Activated T-helper 1 cell treated with anti-CD3 and anti-CD28 coated beads, Interleukin-12 subunit alpha, Interleukin-12 subunit beta, Interleukin-2, Interleukin-4 antibody, amounts not matched to agents 30 ng/mL and 10 ng/mL and 1 ng/mL, durations not matched to agents 14 hours and 24 hours and 36 hours (primary cell): ENCODE measurements at regions not wholly inside any gene's neighbourhood (a gene's known extent, or its start where the extent isn't known, plus 50 kb on each side); places are given as distances from the start of the nearest gene placed in this dataset.

ENCODE experiments used
- DNase-seq: peaks from one replicate; pipeline ENCODE4 v3.0.0; 2021; ENCODE audit warnings: low spot score
- H3K27ac Mint-ChIP-seq: one replicate; pipeline ENCODE4 v1.8.0; 2021; ENCODE audit warnings: mild to moderate bottlenecking, mixed read lengths
- H3K27me3 Mint-ChIP-seq: one replicate; pipeline ENCODE4 v1.8.0; 2022; ENCODE audit warnings: mild to moderate bottlenecking, moderate library complexity, mixed read lengths; ENCODE audit not compliant: insufficient read depth
- H3K36me3 Mint-ChIP-seq: one replicate; pipeline ENCODE4 v1.8.0; 2021; ENCODE audit warnings: low read depth, mixed read lengths
- H3K4me1 Mint-ChIP-seq: one replicate; pipeline ENCODE4 v1.8.0; 2021; ENCODE audit warnings: low read depth, mixed read lengths
- H3K4me3 Mint-ChIP-seq: one replicate; pipeline ENCODE4 v1.8.0; 2021; ENCODE audit warnings: mild to moderate bottlenecking, moderate library complexity, mixed read lengths
- H3K9me3 Mint-ChIP-seq: one replicate; pipeline ENCODE4 v1.8.0; 2021; ENCODE audit warnings: mixed read lengths
- intact Hi-C: fragments of 100-400 bp; cut with micrococcal nuclease; formaldehyde crosslinking; loops from one replicate; pipeline ENCODE4 v1.15.1; 2024

GRCh38 chr1:93815366-93816110, 63.5 kb downstream of the DNTTIP2 start:
- no peaks in the 10 kb centered on the region for H3K27me3 Mint-ChIP-seq
- DNase-seq, result no peak
- peaks cover 15% of the 10 kb centered on the region for H3K4me1 Mint-ChIP-seq
- H3K4me3 Mint-ChIP-seq, result no peak overlapping the region
- no peaks in the 10 kb centered on the region for H3K9me3 Mint-ChIP-seq
- no peak overlapping the region for H3K27ac Mint-ChIP-seq
- no peaks in the 10 kb centered on the region for H3K36me3 Mint-ChIP-seq
- intact Hi-C loops, result loop anchor here (2.0 kb wide), 2 partner anchors 29 to 511 kb away; no protein-coding TSS in a partner anchor

GRCh38 chr1:93814795-93815340, 64.1 kb downstream of the DNTTIP2 start:
- H3K9me3 Mint-ChIP-seq, result no peaks in the 10 kb centered on the region
- intact Hi-C loops, result loop anchor here (1.0 to 2.0 kb wide), 4 partner anchors 30 to 510 kb away; no protein-coding TSS in a partner anchor
- no peaks in the 10 kb centered on the region for H3K36me3 Mint-ChIP-seq
- DNase-seq, result no peak
- peaks cover 15% of the 10 kb centered on the region for H3K4me1 Mint-ChIP-seq
- H3K27me3 Mint-ChIP-seq, result no peaks in the 10 kb centered on the region
- H3K4me3 Mint-ChIP-seq, result no peak overlapping the region
- no peak overlapping the region for H3K27ac Mint-ChIP-seq

- Mint-ChIP-seq H3K36me3 (no peaks in the 10 kb centered on the region), H3K4me1 (peaks cover 15% of the 10 kb centered on the region), H3K4me3 (no peak overlapping the region), H3K27me3 (no peaks in the 10 kb centered on the region), H3K27ac (no peak overlapping the region), H3K9me3 (no peaks in the 10 kb centered on the region)
- intact Hi-C loops, result loop anchor here (1.0 to 2.0 kb wide), 4 partner anchors 31 to 509 kb away; no protein-coding TSS in a partner anchor
- peak; percentile 31 for DNase-seq
Measured at GRCh38 chr1:93814059-93814794, 64.8 kb downstream of the DNTTIP2 start.

GRCh38 chr1:93813076-93813475, 65.9 kb downstream of the DNTTIP2 start:
- Mint-ChIP-seq H3K4me3 (no peak overlapping the region), H3K9me3 (no peaks in the 10 kb centered on the region), H3K4me1 (peaks cover 8% of the 10 kb centered on the region), H3K27ac (no peak overlapping the region), H3K36me3 (no peaks in the 10 kb centered on the region), H3K27me3 (peaks cover 3% of the 10 kb centered on the region)
- intact Hi-C loops, result no loop called here
- DNase-seq, result no peak

- intact Hi-C loops, result no loop called here
- H3K9me3 Mint-ChIP-seq, result no peaks in the 10 kb centered on the region
- H3K4me1 Mint-ChIP-seq, result no peaks in the 10 kb centered on the region
Measured at GRCh38 chr1:93811326-93812065, 67.5 kb downstream of the DNTTIP2 start.

GRCh38 chr1:93810316-93810715, 68.7 kb downstream of the DNTTIP2 start:
- Mint-ChIP-seq H3K4me1 (no peaks in the 10 kb centered on the region), H3K36me3 (no peaks in the 10 kb centered on the region), H3K4me3 (no peak overlapping the region), H3K27me3 (peaks cover 15% of the 10 kb centered on the region), H3K27ac (no peak overlapping the region), H3K9me3 (no peaks in the 10 kb centered on the region)
- no peak for DNase-seq
- intact Hi-C loops, result no loop called here

More at GRCh38 chr1:93811326-93812065, 67.5 kb downstream of the DNTTIP2 start:
- H3K4me3 Mint-ChIP-seq, result no peak overlapping the region
- no peak for DNase-seq
- H3K36me3 Mint-ChIP-seq, result no peaks in the 10 kb centered on the region
- no peak overlapping the region for H3K27ac Mint-ChIP-seq
- peaks cover 7% of the 10 kb centered on the region for H3K27me3 Mint-ChIP-seq

- no peak overlapping the region for H3K4me3 Mint-ChIP-seq
- intact Hi-C loops, result no loop called here
- no peak overlapping the region for H3K27ac Mint-ChIP-seq
- no peak for DNase-seq
- H3K4me1 Mint-ChIP-seq, result no peaks in the 10 kb centered on the region
- H3K9me3 Mint-ChIP-seq, result no peaks in the 10 kb centered on the region
- no peaks in the 10 kb centered on the region for H3K36me3 Mint-ChIP-seq
- peaks cover 15% of the 10 kb centered on the region for H3K27me3 Mint-ChIP-seq
Measured at GRCh38 chr1:93808871-93809270, 70.1 kb downstream of the DNTTIP2 start.

GRCh38 chr1:93807311-93807930, 71.6 kb downstream of the DNTTIP2 start:
- no peak for DNase-seq
- Mint-ChIP-seq H3K4me3 (no peak overlapping the region), H3K36me3 (no peaks in the 10 kb centered on the region), H3K4me1 (no peaks in the 10 kb centered on the region), H3K27ac (no peak overlapping the region), H3K9me3 (no peaks in the 10 kb centered on the region), H3K27me3 (peaks cover 18% of the 10 kb centered on the region)
- intact Hi-C loops, result no loop called here

GRCh38 chr1:93805027-93805610, 73.9 kb downstream of the DNTTIP2 start:
- Mint-ChIP-seq H3K9me3 (no peaks in the 10 kb centered on the region), H3K36me3 (no peaks in the 10 kb centered on the region), H3K4me1 (no peaks in the 10 kb centered on the region), H3K27ac (no peak overlapping the region), H3K4me3 (no peak overlapping the region), H3K27me3 (peaks cover 26% of the 10 kb centered on the region)
- no peak for DNase-seq
- intact Hi-C loops, result no loop called here

GRCh38 chr1:93804412-93804811, 74.6 kb downstream of the DNTTIP2 start:
- Mint-ChIP-seq H3K27me3 (peaks cover 26% of the 10 kb centered on the region), H3K9me3 (no peaks in the 10 kb centered on the region), H3K4me1 (no peaks in the 10 kb centered on the region), H3K4me3 (no peak overlapping the region), H3K36me3 (no peaks in the 10 kb centered on the region), H3K27ac (no peak overlapping the region)
- intact Hi-C loops, result no loop called here
- no peak for DNase-seq

GRCh38 chr1:93801471-93801870, 77.5 kb downstream of the DNTTIP2 start:
- DNase-seq, result no peak
- no peak overlapping the region for H3K27ac Mint-ChIP-seq
- H3K4me3 Mint-ChIP-seq, result no peak overlapping the region
- no peaks in the 10 kb centered on the region for H3K36me3 Mint-ChIP-seq
- intact Hi-C loops, result no loop called here
- H3K27me3 Mint-ChIP-seq, result peaks cover 22% of the 10 kb centered on the region
- H3K9me3 Mint-ChIP-seq, result no peaks in the 10 kb centered on the region
- no peaks in the 10 kb centered on the region for H3K4me1 Mint-ChIP-seq

GRCh38 chr1:93800856-93801255, 78.2 kb downstream of the DNTTIP2 start:
- no peak overlapping the region for H3K4me3 Mint-ChIP-seq
- intact Hi-C loops, result no loop called here

More at GRCh38 chr1:93800856-93801255, 78.2 kb downstream of the DNTTIP2 start:
- Mint-ChIP-seq H3K4me1 (no peaks in the 10 kb centered on the region), H3K9me3 (no peaks in the 10 kb centered on the region), H3K27ac (no peak overlapping the region), H3K27me3 (peaks cover 19% of the 10 kb centered on the region), H3K36me3 (no peaks in the 10 kb centered on the region)
- DNase-seq, result no peak
